ENCODE measurements at regions not wholly inside any gene's neighbourhood (a gene's known extent, or its start where the extent isn't known, plus 50 kb on each side); places are given as distances from the start of the nearest gene placed in this dataset.

GRCh38 chr5:72624641-72625236 is 117.5 kb upstream of the ZNF366 start (continued):
- TF ChIP-seq PHF8 (conservative IDR thresholded peaks at IDR 0.05; ENCODE audit: low read depth, low read length) = no peak
- no peak for TF ChIP-seq KDM5A (IDR thresholded peaks at IDR 0.05; ENCODE audit: low read length)
- TF ChIP-seq GABPA (IDR thresholded peaks at IDR 0.05; ENCODE audit: borderline replicate concordance, insufficient read depth, low read length) = no peak
- TF ChIP-seq CHD7 (IDR thresholded peaks at IDR 0.05; ENCODE audit: insufficient replicate concordance, low read length) = no peak

All from H1 (cell line).